T-cell (primary cell): ENCODE measurements at regions not wholly inside any gene's neighbourhood (a gene's known extent, or its start where the extent isn't known, plus 50 kb on each side); places are given as distances from the start of the nearest gene placed in this dataset.

ENCODE experiments used
- ATAC-seq, 4 experiments: fragments of 200-7000 bp in 3 of 4; fragments of 150-1000 bp in 1 of 4; cut with Tn5 transposase; replicated peaks in 1 of 4; 1 replicate in 3 of 4; 2 replicates in 1 of 4; pipeline ENCODE4 v1.10.0; 2021; ENCODE audit warnings: moderate library complexity in 3 of 4, mild to moderate bottlenecking in 2 of 4, moderate number of reproducible peaks in 1 of 4
- CTCF ChIA-PET, 2 donors: fragments of 300-600 bp; sonication (Branson Sonifier 250); formaldehyde crosslinking; loops; one replicate each; lab custom pipeline; 2022; ENCODE audit warnings: antibody characterized with exemption in 2 of 2; lab: Charles Lee
- POLR2A ChIA-PET, 2 donors: fragments of 300-600 bp; sonication (Branson Sonifier 250); formaldehyde crosslinking; loops; one replicate each; lab custom pipeline; 2022; ENCODE audit warnings: antibody characterized with exemption in 2 of 2; lab: Charles Lee
- DNase-seq, 35 experiments: peaks; one replicate each; pipeline versions ENCODE4 v3.0.0 to v3.0.0-alpha.2; 2013 to 2023
- H3K27ac ChIP-seq: one replicate; pipeline ENCODE4 v1.5.1; 2013; ENCODE audit warnings: low read length
- H3K27me3 ChIP-seq, 2 experiments: replicated peaks in 1 of 2; 1 replicate in 1 of 2; 2 replicates in 1 of 2; pipeline versions ENCODE4 v1.6.1 to v1.7.0; 2013; ENCODE audit warnings: low read length in 1 of 2, mixed read lengths in 1 of 2; ENCODE audit not compliant: control insufficient read depth in 2 of 2, insufficient read depth in 2 of 2; ENCODE audit errors: extremely low read depth in 1 of 2
- H3K36me3 ChIP-seq, 2 donors: 1 replicate in 1 of 2; 2 replicates in 1 of 2; pipeline versions ENCODE4 v1.6.1 to v1.7.0; 2013; ENCODE audit warnings: low read length in 1 of 2; ENCODE audit not compliant: control insufficient read depth in 2 of 2, insufficient read depth in 1 of 2; ENCODE audit errors: extremely low read depth in 1 of 2
- H3K4me1 ChIP-seq, 2 experiments: 1 replicate in 1 of 2; 2 replicates in 1 of 2; pipeline versions ENCODE4 v1.6.1 to v1.7.0; 2013; ENCODE audit warnings: low read length in 2 of 2, mixed read lengths in 1 of 2; ENCODE audit not compliant: insufficient read depth in 2 of 2, control insufficient read depth in 1 of 2; ENCODE audit errors: extremely low read depth in 1 of 2
- H3K4me3 ChIP-seq, 2 donors: 1 replicate in 1 of 2; 2 replicates in 1 of 2; pipeline versions ENCODE4 v1.5.1 to v1.7.0; 2013; ENCODE audit warnings: mild to moderate bottlenecking in 2 of 2, low read length in 1 of 2, moderate library complexity in 1 of 2; ENCODE audit not compliant: control insufficient read depth in 1 of 2; ENCODE audit errors: extremely low read depth in 1 of 2
- H3K9me3 ChIP-seq: 2 replicates; pipeline ENCODE4 v1.7.0; 2013
- H3K27ac Mint-ChIP-seq, 2 donors: one replicate each; pipeline ENCODE4 v1.8.0; 2020 to 2021; ENCODE audit warnings: mild to moderate bottlenecking in 2 of 2, mixed read lengths in 2 of 2
- H3K27me3 Mint-ChIP-seq, 2 donors: one replicate each; pipeline ENCODE4 v1.8.0; 2021 to 2022; ENCODE audit warnings: mixed read lengths in 2 of 2
- H3K36me3 Mint-ChIP-seq: one replicate; pipeline ENCODE4 v1.8.0; 2021; ENCODE audit warnings: mixed read lengths
- H3K4me1 Mint-ChIP-seq, 3 donors: one replicate each; pipeline ENCODE4 v1.8.0; 2020 to 2022; ENCODE audit warnings: mixed read lengths in 3 of 3, mild to moderate bottlenecking in 1 of 3
- H3K4me3 Mint-ChIP-seq, 3 donors: one replicate each; pipeline ENCODE4 v1.8.0; 2020 to 2022; ENCODE audit warnings: mild to moderate bottlenecking in 3 of 3, mixed read lengths in 3 of 3, moderate library complexity in 3 of 3
- H3K9me3 Mint-ChIP-seq, 3 donors: one replicate each; pipeline ENCODE4 v1.8.0; 2020 to 2022; ENCODE audit warnings: mixed read lengths in 3 of 3
- WGBS: methylation state at CpG from one replicate; pipeline ENCODE4 v1.1.5; 2013; ENCODE audit warnings: missing lambda C conversion rate; ENCODE audit not compliant: insufficient coverage; 5-methylcytosine and 5-hydroxymethylcytosine counted together

- Mint-ChIP-seq H3K4me1 (no peaks in the 10 kb centered on the region), H3K4me3 (no peak overlapping the region), H3K27ac (no peak overlapping the region), H3K9me3 (peaks cover 7 to 18% (median 12%) of the 10 kb centered on the region in 3 donors), H3K27me3 (no peaks in the 10 kb centered on the region), H3K36me3 (no peaks in the 10 kb centered on the region)
- DNase-seq: no peak
- H3K4me3 ChIP-seq: no peak overlapping the region
- H3K4me1 ChIP-seq: no peaks in the 10 kb centered on the region
- no peak overlapping the region for H3K27ac ChIP-seq
- no peaks in the 10 kb centered on the region for H3K36me3 ChIP-seq
- no peak for ATAC-seq
- CTCF ChIA-PET: no interaction called here
- no peaks in the 10 kb centered on the region for H3K27me3 ChIP-seq
- 48% methylated on average over 6 of the region's 6 CpGs for WGBS
- no peaks in the 10 kb centered on the region for H3K9me3 ChIP-seq
- POLR2A ChIA-PET: no interaction called here
Observed at GRCh38 chr16:6209355-6209930, 1111.8 kb upstream of the EEF2KMT start.

- no peak overlapping the region for H3K4me3 ChIP-seq
- H3K27me3 ChIP-seq: no peaks in the 10 kb centered on the region
- ATAC-seq: no peak
- Mint-ChIP-seq H3K27me3 (no peaks in the 10 kb centered on the region), H3K36me3 (no peaks in the 10 kb centered on the region), H3K4me3 (no peak overlapping the region), H3K4me1 (no peaks in the 10 kb centered on the region), H3K9me3 (peaks cover 8 to 17% (median 10%) of the 10 kb centered on the region in 3 donors), H3K27ac (no peak overlapping the region)
- no peaks in the 10 kb centered on the region for H3K4me1 ChIP-seq
- ChIA-PET CTCF (no interaction called here), POLR2A (no interaction called here)
- DNase-seq: no peak
- no CpG with 5 or more reads among the region's 3 CpGs for WGBS
- no peak overlapping the region for H3K27ac ChIP-seq
- H3K9me3 ChIP-seq: no peaks in the 10 kb centered on the region
- H3K36me3 ChIP-seq: no peaks in the 10 kb centered on the region
Observed at GRCh38 chr16:6207580-6207979, 1110.0 kb upstream of the EEF2KMT start.

GRCh38 chr16:6207124-6207523 is 1109.5 kb upstream of the EEF2KMT start:
- POLR2A ChIA-PET: no interaction called here
- no peaks in the 10 kb centered on the region for H3K4me1 Mint-ChIP-seq
- ATAC-seq: no peak
- Histone ChIP-seq H3K36me3 (no peaks in the 10 kb centered on the region), H3K27me3 (no peaks in the 10 kb centered on the region), H3K4me1 (no peaks in the 10 kb centered on the region), H3K9me3 (no peaks in the 10 kb centered on the region), H3K27ac (no peak overlapping the region), H3K4me3 (no peak overlapping the region)
- CTCF ChIA-PET: interaction anchor here in 1 of 2 donors (0.5 kb wide), 1 partner anchor 985 kb away, joined by 3 read pairs; no protein-coding TSS in a partner anchor
- H3K27ac Mint-ChIP-seq: no peak overlapping the region
- no peak overlapping the region for H3K4me3 Mint-ChIP-seq
- H3K9me3 Mint-ChIP-seq: peaks cover 8 to 17% (median 10%) of the 10 kb centered on the region in 3 donors
- no peak for DNase-seq
- WGBS: no CpG with 5 or more reads among the region's 3 CpGs
- no peaks in the 10 kb centered on the region for H3K36me3 Mint-ChIP-seq
- H3K27me3 Mint-ChIP-seq: no peaks in the 10 kb centered on the region

GRCh38 chr16:6206080-6206479 is 1108.5 kb upstream of the EEF2KMT start:
- no peaks in the 10 kb centered on the region for H3K27me3 ChIP-seq
- H3K27me3 Mint-ChIP-seq: no peaks in the 10 kb centered on the region
- H3K4me3 Mint-ChIP-seq: no peak overlapping the region
- H3K36me3 Mint-ChIP-seq: no peaks in the 10 kb centered on the region
- H3K4me1 ChIP-seq: no peaks in the 10 kb centered on the region
- H3K9me3 Mint-ChIP-seq: peaks cover 8 to 17% (median 10%) of the 10 kb centered on the region in 3 donors
- no peaks in the 10 kb centered on the region for H3K36me3 ChIP-seq
- POLR2A ChIA-PET: no interaction called here
- ATAC-seq (no peak), DNase-seq (no peak)
- H3K27ac ChIP-seq: no peak overlapping the region
- CTCF ChIA-PET: no interaction called here
- H3K4me1 Mint-ChIP-seq: no peaks in the 10 kb centered on the region
- H3K27ac Mint-ChIP-seq: no peak overlapping the region
- H3K9me3 ChIP-seq: no peaks in the 10 kb centered on the region
- H3K4me3 ChIP-seq: no peak overlapping the region
- WGBS: 44% methylated on average over 4 of the region's 5 CpGs

- DNase-seq (no peak), ATAC-seq (no peak)
- ChIA-PET POLR2A (no interaction called here), CTCF (no interaction called here)
- H3K27ac ChIP-seq: no peak overlapping the region
- H3K4me3 Mint-ChIP-seq: no peak overlapping the region
- H3K9me3 ChIP-seq: no peaks in the 10 kb centered on the region
- H3K4me3 ChIP-seq: no peak overlapping the region
- WGBS: no CpG with 5 or more reads among the region's 2 CpGs
- no peak overlapping the region for H3K27ac Mint-ChIP-seq
- no peaks in the 10 kb centered on the region for H3K27me3 ChIP-seq
- H3K4me1 Mint-ChIP-seq: no peaks in the 10 kb centered on the region
- H3K36me3 Mint-ChIP-seq: no peaks in the 10 kb centered on the region
- no peaks in the 10 kb centered on the region for H3K36me3 ChIP-seq
- peaks cover 8 to 17% (median 16%) of the 10 kb centered on the region in 3 donors for H3K9me3 Mint-ChIP-seq
- H3K27me3 Mint-ChIP-seq: no peaks in the 10 kb centered on the region
- no peaks in the 10 kb centered on the region for H3K4me1 ChIP-seq
Observed at GRCh38 chr16:6204945-6205344, 1107.3 kb upstream of the EEF2KMT start.

- no peak overlapping the region for H3K27ac ChIP-seq
- no peaks in the 10 kb centered on the region for H3K9me3 ChIP-seq
- peaks cover 6 to 22% (median 14%) of the 10 kb centered on the region in 3 donors for H3K9me3 Mint-ChIP-seq
- DNase-seq (no peak), ATAC-seq (no peak)
- POLR2A ChIA-PET: no interaction called here
- no peak overlapping the region for H3K4me3 Mint-ChIP-seq
- H3K4me1 Mint-ChIP-seq: no peaks in the 10 kb centered on the region
- no peaks in the 10 kb centered on the region for H3K36me3 ChIP-seq
- no peaks in the 10 kb centered on the region for H3K27me3 ChIP-seq
- H3K4me1 ChIP-seq: no peaks in the 10 kb centered on the region
- no peak overlapping the region for H3K27ac Mint-ChIP-seq
- no peaks in the 10 kb centered on the region for H3K36me3 Mint-ChIP-seq
- no CpG with 5 or more reads among the region's 6 CpGs for WGBS
- H3K4me3 ChIP-seq: no peak overlapping the region
- CTCF ChIA-PET: no interaction called here
- H3K27me3 Mint-ChIP-seq: no peaks in the 10 kb centered on the region
Observed at GRCh38 chr16:6200861-6201260, 1103.3 kb upstream of the EEF2KMT start.

- no peak overlapping the region for H3K4me3 Mint-ChIP-seq
- Histone ChIP-seq H3K27ac (no peak overlapping the region), H3K4me1 (no peaks in the 10 kb centered on the region), H3K27me3 (no peaks in the 10 kb centered on the region), H3K9me3 (no peaks in the 10 kb centered on the region), H3K36me3 (no peaks in the 10 kb centered on the region), H3K4me3 (no peak overlapping the region)
- no peak overlapping the region for H3K27ac Mint-ChIP-seq
- DNase-seq: no peak
- H3K36me3 Mint-ChIP-seq: no peaks in the 10 kb centered on the region
- peaks cover 3 to 22% (median 14%) of the 10 kb centered on the region in 3 donors for H3K9me3 Mint-ChIP-seq
- ATAC-seq: no peak
- ChIA-PET CTCF (no interaction called here), POLR2A (no interaction called here)
- no peaks in the 10 kb centered on the region for H3K4me1 Mint-ChIP-seq
- 83% methylated on average over 3 of the region's 6 CpGs for WGBS
- no peaks in the 10 kb centered on the region for H3K27me3 Mint-ChIP-seq
Observed at GRCh38 chr16:6200271-6200670, 1102.7 kb upstream of the EEF2KMT start.
